H9 (cell line): ENCODE measurements at regions not wholly inside any gene's neighbourhood (a gene's known extent, or its start where the extent isn't known, plus 50 kb on each side); places are given as distances from the start of the nearest gene placed in this dataset.

Source experiments
- DNase-seq: peaks from one replicate; pipeline ENCODE4 v3.0.0-alpha.2; 2017
- H2AFZ ChIP-seq: one replicate; pipeline ENCODE4 v1.6.1; 2013; ENCODE audit warnings: mild to moderate bottlenecking, low read length, control low read depth, moderate library complexity
- H2AK5ac ChIP-seq: 2 replicates; pipeline ENCODE4 v1.6.1; 2013; ENCODE audit warnings: low read length, control low read depth, mixed read lengths; ENCODE audit not compliant: insufficient read length
- H2BK120ac ChIP-seq: one replicate; pipeline ENCODE4 v1.6.1; 2013; ENCODE audit warnings: low read depth, mild to moderate bottlenecking, low read length, control low read depth, inconsistent platforms; ENCODE audit not compliant: poor library complexity, severe bottlenecking
- H2BK12ac ChIP-seq: 2 replicates; pipeline ENCODE4 v1.6.1; 2013; ENCODE audit warnings: low read length, control low read depth, mixed read lengths, low read depth; ENCODE audit not compliant: insufficient read length
- H2BK15ac ChIP-seq: 2 replicates; pipeline ENCODE4 v1.6.1; 2013; ENCODE audit warnings: low read depth, low read length, control low read depth
- H2BK20ac ChIP-seq: one replicate; pipeline ENCODE4 v1.6.1; 2013; ENCODE audit warnings: low read depth, mild to moderate bottlenecking, low read length, control low read depth, inconsistent platforms; ENCODE audit not compliant: poor library complexity, severe bottlenecking
- H2BK5ac ChIP-seq: 2 replicates; pipeline ENCODE4 v1.6.1; 2013; ENCODE audit warnings: low read length, control low read depth, mixed read lengths; ENCODE audit not compliant: insufficient read length
- H3K14ac ChIP-seq: 2 replicates; pipeline ENCODE4 v1.6.1; 2013; ENCODE audit warnings: low read length, control low read depth; ENCODE audit not compliant: insufficient read depth
- H3K18ac ChIP-seq: 2 replicates; pipeline ENCODE4 v1.6.1; 2013; ENCODE audit warnings: low read depth, mild to moderate bottlenecking, mixed read lengths, low read length, control low read depth; ENCODE audit not compliant: insufficient read length
- H3K23ac ChIP-seq: 2 replicates; pipeline ENCODE4 v1.6.1; 2013; ENCODE audit warnings: low read length, control low read depth, mixed read lengths, low read depth; ENCODE audit not compliant: insufficient read length
- H3K23me2 ChIP-seq: 2 replicates; pipeline ENCODE4 v1.6.1; 2013; ENCODE audit warnings: low read depth, mild to moderate bottlenecking, mixed read lengths, low read length, control low read depth; ENCODE audit not compliant: insufficient read length, poor library complexity, severe bottlenecking
- H3K27ac ChIP-seq: 2 replicates; pipeline ENCODE4 v1.5.1; 2013; ENCODE audit warnings: low read length, control low read depth, mixed read lengths, low read depth; ENCODE audit not compliant: insufficient read length
- H3K27me3 ChIP-seq: 2 replicates; pipeline ENCODE4 v1.6.1; 2013; ENCODE audit warnings: low read length, control low read depth, inconsistent platforms; ENCODE audit not compliant: insufficient read depth
- H3K4ac ChIP-seq: 2 replicates; pipeline ENCODE4 v1.6.1; 2013; ENCODE audit warnings: low read depth, mild to moderate bottlenecking, control low read depth, inconsistent platforms, low read length, moderate library complexity
- H3K4me1 ChIP-seq: 2 replicates; pipeline ENCODE4 v1.6.1; 2013; ENCODE audit warnings: low read length, control low read depth, inconsistent platforms; ENCODE audit not compliant: insufficient read depth
- H3K4me2 ChIP-seq: 2 replicates; pipeline ENCODE4 v1.6.1; 2013; ENCODE audit warnings: low read length, control low read depth, mixed read lengths; ENCODE audit not compliant: insufficient read length, insufficient read depth
- H3K56ac ChIP-seq: 2 replicates; pipeline ENCODE4 v1.6.1; 2013; ENCODE audit warnings: low read depth, mild to moderate bottlenecking, mixed read lengths, low read length, control low read depth; ENCODE audit not compliant: insufficient read length
- H3K79me1 ChIP-seq: 2 replicates; pipeline ENCODE4 v1.6.1; 2013; ENCODE audit warnings: low read depth, mild to moderate bottlenecking, moderate library complexity, low read length, control low read depth, inconsistent platforms; ENCODE audit not compliant: insufficient read depth, poor library complexity, severe bottlenecking
- H3K79me2 ChIP-seq: 2 replicates; pipeline ENCODE4 v1.6.1; 2013; ENCODE audit warnings: low read length, control low read depth, inconsistent platforms; ENCODE audit not compliant: insufficient read depth
- H3K9ac ChIP-seq: 2 replicates; pipeline ENCODE4 v1.6.1; 2013; ENCODE audit warnings: low read length, control low read depth, mixed read lengths; ENCODE audit not compliant: insufficient read length; ENCODE audit errors: extremely low read depth
- H3K9me3 ChIP-seq: one replicate; pipeline ENCODE4 v1.6.1; 2013; ENCODE audit warnings: low read depth, low read length, inconsistent platforms; ENCODE audit not compliant: control insufficient read depth
- H3T11ph ChIP-seq: one replicate; pipeline ENCODE4 v1.6.1; 2013; ENCODE audit warnings: mild to moderate bottlenecking, low read length, control low read depth, inconsistent platforms
- H4K20me1 ChIP-seq: one replicate; pipeline ENCODE4 v1.6.1; 2013; ENCODE audit not compliant: control insufficient read depth, insufficient read length, insufficient read depth
- H4K5ac ChIP-seq: 2 replicates; pipeline ENCODE4 v1.6.1; 2013; ENCODE audit warnings: low read depth, mild to moderate bottlenecking, mixed read lengths, low read length, control low read depth; ENCODE audit not compliant: insufficient read length
- H4K8ac ChIP-seq: replicated peaks from 2 replicates; pipeline ENCODE4 v1.6.1; 2013; ENCODE audit warnings: low read length, control low read depth, mixed read lengths, low read depth; ENCODE audit not compliant: insufficient read length
- H4K91ac ChIP-seq: 2 replicates; pipeline ENCODE4 v1.6.1; 2013; ENCODE audit warnings: low read depth, mild to moderate bottlenecking, moderate library complexity, mixed read lengths, low read length, control low read depth; ENCODE audit not compliant: insufficient read length
- H3K27ac Mint-ChIP-seq, 3 experiments: 2 replicates in 2 of 3; 3 replicates in 1 of 3; pipeline ENCODE4 v1.8.0; 2020 to 2021; ENCODE audit warnings: mixed read lengths in 3 of 3, mild to moderate bottlenecking in 1 of 3, moderate library complexity in 1 of 3
- H3K27me3 Mint-ChIP-seq: 2 replicates; pipeline ENCODE4 v1.8.0; 2021; ENCODE audit warnings: low read depth, mild to moderate bottlenecking, moderate library complexity, mixed read lengths
- H3K36me3 Mint-ChIP-seq, 3 experiments: 2 replicates in 2 of 3; 3 replicates in 1 of 3; pipeline ENCODE4 v1.8.0; 2020 to 2021; ENCODE audit warnings: low read depth in 3 of 3, mixed read lengths in 3 of 3; ENCODE audit not compliant: insufficient read depth in 1 of 3
- H3K4me1 Mint-ChIP-seq, 2 experiments: 2 replicates each; pipeline ENCODE4 v1.8.0; 2020; ENCODE audit warnings: mixed read lengths in 2 of 2
- H3K4me3 Mint-ChIP-seq, 2 experiments: 2 replicates in 1 of 2; 3 replicates in 1 of 2; pipeline ENCODE4 v1.8.0; 2020 to 2021; ENCODE audit warnings: mild to moderate bottlenecking in 2 of 2, mixed read lengths in 2 of 2, moderate library complexity in 1 of 2
- H3K9me3 Mint-ChIP-seq, 2 experiments: 2 replicates in 1 of 2; 3 replicates in 1 of 2; pipeline ENCODE4 v1.8.0; 2020; ENCODE audit warnings: mild to moderate bottlenecking in 2 of 2, mixed read lengths in 2 of 2, moderate library complexity in 1 of 2
- CTCF ChIP-seq: fragments of 200-600 bp; sonication (generic); conservative IDR thresholded peaks from 3 replicates; pipeline ENCODE4 v1.8.0; 2021; ENCODE audit warnings: antibody characterized with exemption, mild to moderate bottlenecking

DNA sequence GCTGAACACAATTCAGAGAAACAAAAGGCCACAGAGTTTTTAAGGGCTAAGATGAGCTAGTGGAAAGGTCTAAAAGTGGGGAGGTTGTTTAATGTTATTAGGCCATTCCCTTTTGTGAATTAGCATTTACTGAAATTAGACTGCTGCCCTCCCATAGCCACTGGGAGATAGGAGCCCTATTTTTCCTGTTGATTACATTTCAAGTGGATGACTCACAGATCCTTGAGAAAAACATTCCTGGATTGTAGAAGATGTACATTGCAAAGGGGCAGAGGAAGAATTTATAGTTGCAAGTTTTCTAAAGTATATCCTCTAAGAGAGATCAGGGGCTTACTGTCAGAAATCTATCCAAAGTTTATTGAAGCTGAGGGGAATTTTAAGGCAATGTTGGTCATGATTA, 367.1 kb upstream of the IZUMO3 start:
- Histone ChIP-seq H3K79me1 (no peaks in the 10 kb centered on the region), H3K4me1 (no peaks in the 10 kb centered on the region), H2AFZ (no peak overlapping the region), H2AK5ac (no peak overlapping the region), H3K14ac (no peak overlapping the region), H3K9ac (no peak overlapping the region), H3K23me2 (no peaks in the 10 kb centered on the region), H2BK20ac (no peak overlapping the region), H3K27me3 (no peaks in the 10 kb centered on the region), H3K9me3 (no peaks in the 10 kb centered on the region), H2BK5ac (no peak overlapping the region), H4K8ac (no peak overlapping the region), H3K56ac (no peak overlapping the region), H3K23ac (no peak overlapping the region), H3K18ac (no peak overlapping the region), H3K4me2 (no peak overlapping the region), H3K4ac (no peak overlapping the region), H4K5ac (no peak overlapping the region), H2BK15ac (no peak overlapping the region), H3K27ac (no peak overlapping the region), H2BK120ac (no peak overlapping the region), H3T11ph (no peak overlapping the region), H3K79me2 (no peaks in the 10 kb centered on the region), H4K20me1 (no peaks in the 10 kb centered on the region), H2BK12ac (no peak overlapping the region), H4K91ac (no peak overlapping the region)
- H3K4me3 Mint-ChIP-seq = no peak overlapping the region
- H3K27me3 Mint-ChIP-seq = no peaks in the 10 kb centered on the region
- no peak for TF ChIP-seq CTCF
- H3K9me3 Mint-ChIP-seq = peaks cover 4 to 7% of the 10 kb centered on the region in 2 experiments; a peak in 3 of 5 replicates
- no peak overlapping the region for H3K27ac Mint-ChIP-seq
- peaks cover 11 to 17% of the 10 kb centered on the region in 2 experiments for H3K4me1 Mint-ChIP-seq
- DNase-seq = no peak
- H3K36me3 Mint-ChIP-seq = peaks cover 0 to 21% (median 3%) of the 10 kb centered on the region in 3 experiments; a peak in 4 of 7 replicates
